OCI-LY3 (cell line): ENCODE measurements at regions not wholly inside any gene's neighbourhood (a gene's known extent, or its start where the extent isn't known, plus 50 kb on each side); places are given as distances from the start of the nearest gene placed in this dataset.

Experiments
- H2AFZ ChIP-seq: fragments of 200-600, 300-600 bp; shearing (Covaris generic); 2 replicates; pipeline ENCODE4 v1.6.0; 2014; ENCODE audit warnings: antibody characterized with exemption, low read depth, low read length
- H3K27ac ChIP-seq: fragments of 200-600, 300-600 bp; sonication (generic); 2 replicates; pipeline ENCODE4 v1.5.1; 2014; ENCODE audit warnings: mild to moderate bottlenecking, low read length, moderate library complexity, mixed read lengths
- H3K27me3 ChIP-seq: fragments of 200-600, 300-600 bp; sonication (generic); 2 replicates; pipeline ENCODE4 v1.6.1; 2014; ENCODE audit warnings: low read depth, low read length, mixed read lengths
- H3K36me3 ChIP-seq: fragments of 200-600, 300-600 bp; sonication (generic); replicated peaks from 2 replicates; pipeline ENCODE3; 2014; ENCODE audit warnings: low read depth, low read length, mixed read lengths
- H3K4me1 ChIP-seq: fragments of 300-600, 200-600 bp; sonication (generic); 2 replicates; pipeline ENCODE4 v1.6.1; 2014; ENCODE audit warnings: low read length, mixed read lengths
- H3K4me2 ChIP-seq: fragments of 200-600, 300-600 bp; sonication (generic); 2 replicates; pipeline ENCODE4 v1.6.1; 2014; ENCODE audit warnings: low read length, mixed read lengths
- H3K4me3 ChIP-seq: fragments of 300-600, 200-600 bp; sonication (generic); 2 replicates; pipeline ENCODE4 v1.5.1; 2014; ENCODE audit warnings: antibody characterized with exemption, mild to moderate bottlenecking, low read length, moderate library complexity
- H3K79me2 ChIP-seq: fragments of 300-600, 200-600 bp; shearing (Covaris generic); 2 replicates; pipeline ENCODE4 v1.6.1; 2014; ENCODE audit warnings: mild to moderate bottlenecking, low read length, mixed read lengths
- H3K9ac ChIP-seq: fragments of 300-600, 200-600 bp; shearing (Covaris generic); 2 replicates; pipeline ENCODE4 v1.6.0; 2014; ENCODE audit warnings: mild to moderate bottlenecking, low read length, moderate library complexity
- H3K9me3 ChIP-seq: fragments of 200-600, 300-600 bp; shearing (Covaris generic); 2 replicates; pipeline ENCODE4 v1.6.1; 2014; ENCODE audit warnings: low read length, mixed read lengths; ENCODE audit not compliant: insufficient read depth
- H4K20me1 ChIP-seq: fragments of 200-600, 300-600 bp; sonication (generic); 2 replicates; pipeline ENCODE4 v1.6.1; 2016; ENCODE audit warnings: low read length, mixed read lengths; ENCODE audit not compliant: insufficient read depth
- EZH2phosphoT487 ChIP-seq: fragments of 200-600 bp; shearing (Covaris generic); IDR thresholded peaks from 2 replicates; pipeline ENCODE4 v1.6.1; 2018; ENCODE audit warnings: antibody characterized with exemption, mixed run types, low read depth
- TF ChIP-seq, protein P1 (sequence below): fragments of 200-600, 300-600 bp; sonication (generic); IDR thresholded peaks from 2 replicates; pipeline ENCODE4 v1.5.1; 2014; ENCODE audit warnings: antibody characterized with exemption, low read length, low read depth

- no peaks in the 10 kb centered on the region for H3K36me3 ChIP-seq
- no peak overlapping the region for H3K4me2 ChIP-seq
- TF ChIP-seq, protein P1, sequence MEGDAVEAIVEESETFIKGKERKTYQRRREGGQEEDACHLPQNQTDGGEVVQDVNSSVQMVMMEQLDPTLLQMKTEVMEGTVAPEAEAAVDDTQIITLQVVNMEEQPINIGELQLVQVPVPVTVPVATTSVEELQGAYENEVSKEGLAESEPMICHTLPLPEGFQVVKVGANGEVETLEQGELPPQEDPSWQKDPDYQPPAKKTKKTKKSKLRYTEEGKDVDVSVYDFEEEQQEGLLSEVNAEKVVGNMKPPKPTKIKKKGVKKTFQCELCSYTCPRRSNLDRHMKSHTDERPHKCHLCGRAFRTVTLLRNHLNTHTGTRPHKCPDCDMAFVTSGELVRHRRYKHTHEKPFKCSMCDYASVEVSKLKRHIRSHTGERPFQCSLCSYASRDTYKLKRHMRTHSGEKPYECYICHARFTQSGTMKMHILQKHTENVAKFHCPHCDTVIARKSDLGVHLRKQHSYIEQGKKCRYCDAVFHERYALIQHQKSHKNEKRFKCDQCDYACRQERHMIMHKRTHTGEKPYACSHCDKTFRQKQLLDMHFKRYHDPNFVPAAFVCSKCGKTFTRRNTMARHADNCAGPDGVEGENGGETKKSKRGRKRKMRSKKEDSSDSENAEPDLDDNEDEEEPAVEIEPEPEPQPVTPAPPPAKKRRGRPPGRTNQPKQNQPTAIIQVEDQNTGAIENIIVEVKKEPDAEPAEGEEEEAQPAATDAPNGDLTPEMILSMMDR: no peak
- TF ChIP-seq EZH2phosphoT487: no peak
- H3K27ac ChIP-seq: no peak overlapping the region
- H3K9ac ChIP-seq: no peak overlapping the region
- H3K27me3 ChIP-seq: no peaks in the 10 kb centered on the region
- no peaks in the 10 kb centered on the region for H3K9me3 ChIP-seq
- no peak overlapping the region for H2AFZ ChIP-seq
- H3K4me3 ChIP-seq: no peak overlapping the region
- no peaks in the 10 kb centered on the region for H3K4me1 ChIP-seq
- H3K79me2 ChIP-seq: no peaks in the 10 kb centered on the region
- no peaks in the 10 kb centered on the region for H4K20me1 ChIP-seq
Measured at GRCh38 chr4:67371615-67372014, 173.7 kb downstream of the CENPC start.

DNA sequence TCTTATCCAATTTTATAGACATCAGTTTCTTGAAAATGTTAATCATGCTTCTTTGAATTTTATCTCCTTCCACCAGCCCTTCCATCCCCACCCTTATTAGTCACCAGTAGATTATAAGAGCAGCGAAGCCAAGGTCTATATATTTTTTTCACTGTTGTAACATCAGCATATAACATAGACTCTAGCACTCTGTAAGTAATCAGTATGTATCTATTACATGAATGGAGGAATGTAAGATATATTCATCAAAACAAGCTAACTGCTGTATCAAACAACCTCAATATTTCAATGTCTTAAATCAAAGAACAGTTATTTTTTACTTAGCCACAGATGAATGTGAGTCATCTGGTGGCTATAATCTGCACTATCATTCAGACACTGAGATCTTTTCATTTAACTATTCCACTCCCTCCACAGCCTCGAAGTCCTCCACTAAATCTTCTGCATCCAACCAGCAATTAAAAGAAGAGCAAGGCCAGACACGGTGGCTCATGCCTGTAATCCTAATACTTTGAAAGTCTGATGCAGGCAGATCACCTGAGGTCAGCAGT is 178.9 kb downstream of the CENPC start:
- no peak for TF ChIP-seq EZH2phosphoT487
- TF ChIP-seq, protein P1: no peak
- H3K27me3 ChIP-seq: no peaks in the 10 kb centered on the region
- H3K9ac ChIP-seq: no peak overlapping the region
- H3K4me2 ChIP-seq: no peak overlapping the region
- H4K20me1 ChIP-seq: no peaks in the 10 kb centered on the region
- no peaks in the 10 kb centered on the region for H3K36me3 ChIP-seq
- no peaks in the 10 kb centered on the region for H3K79me2 ChIP-seq
- no peak overlapping the region for H3K27ac ChIP-seq
- H2AFZ ChIP-seq: no peak overlapping the region
- no peaks in the 10 kb centered on the region for H3K9me3 ChIP-seq
- no peak overlapping the region for H3K4me3 ChIP-seq
- no peaks in the 10 kb centered on the region for H3K4me1 ChIP-seq

DNA sequence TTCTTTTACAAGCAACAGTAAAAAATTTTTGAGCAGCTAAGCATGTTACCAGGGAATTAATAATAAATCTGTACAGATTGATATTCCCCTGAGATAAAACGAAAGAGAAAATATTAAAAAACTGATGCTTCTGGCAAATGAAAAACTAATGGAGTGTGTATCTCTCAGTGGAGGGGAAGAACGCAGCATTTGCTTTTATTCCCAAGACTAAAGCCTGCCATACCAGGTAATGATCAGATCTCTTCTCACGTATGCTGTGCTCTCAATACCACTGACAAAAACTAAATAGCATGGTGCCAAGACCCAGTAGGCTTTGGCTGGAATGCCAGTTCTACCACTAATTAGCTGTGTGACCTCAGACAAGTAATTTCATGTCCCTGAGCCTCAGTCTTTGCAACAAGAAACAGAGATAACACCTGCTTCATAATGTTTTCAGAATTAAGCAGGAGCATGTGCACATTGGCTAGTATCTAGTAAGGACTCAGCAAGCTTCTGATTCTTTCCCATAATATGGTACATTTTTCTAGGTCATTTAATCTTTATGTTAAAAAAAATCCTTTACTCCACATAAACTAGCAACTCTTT is 179.6 kb downstream of the CENPC start:
- no peak overlapping the region for H2AFZ ChIP-seq
- H3K4me1 ChIP-seq: no peaks in the 10 kb centered on the region
- no peak overlapping the region for H3K9ac ChIP-seq
- no peak overlapping the region for H3K27ac ChIP-seq
- no peaks in the 10 kb centered on the region for H3K79me2 ChIP-seq
- no peaks in the 10 kb centered on the region for H3K9me3 ChIP-seq
- no peak overlapping the region for H3K4me3 ChIP-seq
- no peak for TF ChIP-seq EZH2phosphoT487
- TF ChIP-seq, protein P1: no peak
- H3K27me3 ChIP-seq: no peaks in the 10 kb centered on the region
- no peak overlapping the region for H3K4me2 ChIP-seq
- H4K20me1 ChIP-seq: no peaks in the 10 kb centered on the region
- H3K36me3 ChIP-seq: no peaks in the 10 kb centered on the region

DNA sequence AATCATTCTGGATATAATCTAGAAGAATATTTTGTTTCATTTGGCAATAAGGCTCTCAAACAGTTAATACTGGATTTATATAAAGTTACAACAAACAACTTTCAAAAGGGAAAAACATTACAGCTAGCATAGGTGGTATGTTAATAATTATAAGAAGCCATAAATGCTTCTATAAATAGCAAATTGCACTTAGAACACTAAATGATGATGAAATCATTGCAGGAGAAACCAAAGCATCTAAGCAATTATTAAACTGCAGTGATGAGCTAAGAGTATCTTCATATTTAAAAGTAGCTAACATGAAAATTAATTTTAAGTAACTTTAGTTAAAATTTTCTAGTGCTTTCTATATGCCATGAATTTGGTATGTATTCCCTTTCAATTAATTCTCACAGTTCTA is 189.5 kb downstream of the CENPC start:
- H4K20me1 ChIP-seq: no peaks in the 10 kb centered on the region
- no peaks in the 10 kb centered on the region for H3K4me1 ChIP-seq

More for the DNA sequence above, 189.5 kb downstream of the CENPC start:
- Histone ChIP-seq H3K4me2 (no peak overlapping the region), H3K79me2 (no peaks in the 10 kb centered on the region), H3K9me3 (no peaks in the 10 kb centered on the region), H3K27ac (no peak overlapping the region), H3K27me3 (no peaks in the 10 kb centered on the region), H3K9ac (no peak overlapping the region), H3K4me3 (no peak overlapping the region), H3K36me3 (no peaks in the 10 kb centered on the region), H2AFZ (no peak overlapping the region)
- TF ChIP-seq, protein P1: no peak
- no peak for TF ChIP-seq EZH2phosphoT487
